Sigmoid colon (tissue), 6 donors: ENCODE measurements at regions not wholly inside any gene's neighbourhood (a gene's known extent, or its start where the extent isn't known, plus 50 kb on each side); places are given as distances from the start of the nearest gene placed in this dataset.

Experiments used
- DNase-seq: peaks from one replicate; pipeline ENCODE4 v3.0.0-alpha.2; 2019
- H3K27ac ChIP-seq, 4 donors: fragments of 200-600 bp; sonication (generic); one replicate each; pipeline ENCODE4 v1.5.1; 2016 to 2019; ENCODE audit warnings: mild to moderate bottlenecking in 1 of 4
- H3K27me3 ChIP-seq, 3 donors: fragments of 200-600 bp; sonication (generic); one replicate each; pipeline ENCODE4 v1.5.1; 2019; ENCODE audit warnings: mild to moderate bottlenecking in 1 of 3
- H3K36me3 ChIP-seq, 4 donors: fragments of 200-600 bp; sonication (generic); one replicate each; pipeline ENCODE4 v1.5.1; 2016 to 2019
- H3K4me1 ChIP-seq, 4 donors: fragments of 200-600 bp; sonication (generic); one replicate each; pipeline ENCODE4 v1.5.1; 2017 to 2019
- H3K4me3 ChIP-seq, 4 donors: fragments of 200-600 bp; sonication (generic); one replicate each; pipeline ENCODE4 v1.5.1; 2017 to 2019; ENCODE audit warnings: mild to moderate bottlenecking in 2 of 4, moderate library complexity in 1 of 4
- H3K9me3 ChIP-seq, 4 donors: fragments of 200-600 bp in 3 of 4; sonication (generic) in 3 of 4; one replicate each; pipeline versions ENCODE4 v1.5.1 to v1.6.1; 2013 to 2019
- EP300 ChIP-seq, 4 donors: sonication (generic); formaldehyde crosslinking; IDR thresholded peaks; one replicate each; pipeline ENCODE4 v1.6.1; 2017; ENCODE audit warnings: antibody characterized with exemption in 4 of 4
- POLR2A ChIP-seq, 2 donors: fragments of 450-650 bp; IDR thresholded peaks; one replicate each; pipeline ENCODE4 v1.6.1; 2016; ENCODE audit warnings: antibody characterized with exemption in 2 of 2, mild to moderate bottlenecking in 2 of 2, moderate library complexity in 2 of 2
- POLR2AphosphoS5 ChIP-seq, 4 donors: sonication (generic); formaldehyde crosslinking; IDR thresholded peaks; one replicate each; pipeline ENCODE4 v1.6.1; 2017; ENCODE audit warnings: antibody characterized with exemption in 4 of 4
- WGBS, 2 donors: extraction: QIAGEN DNeasy Blood & Tissue Kit; methylation state at CpG; one replicate each; pipeline ENCODE4 v1.1.7; 2013; 5-methylcytosine and 5-hydroxymethylcytosine counted together
- intact Hi-C: fragments of 100-400 bp; cut with DNase I; formaldehyde crosslinking; loops from one replicate; pipeline ENCODE4 v1.15.1; 2023
- TF ChIP-seq, protein P1 (sequence below), 4 experiments: fragments of 450-650 bp in 3 of 4; fragments of 200-600 bp in 1 of 4; IDR thresholded peaks; one replicate each; pipeline ENCODE4 v1.5.1; 2016 to 2019; ENCODE audit warnings: antibody characterized with exemption in 4 of 4, mild to moderate bottlenecking in 3 of 4, moderate library complexity in 2 of 4
- donor health status: healthy with polysubstance abuse.
- donor health status: healthy.

DNA sequence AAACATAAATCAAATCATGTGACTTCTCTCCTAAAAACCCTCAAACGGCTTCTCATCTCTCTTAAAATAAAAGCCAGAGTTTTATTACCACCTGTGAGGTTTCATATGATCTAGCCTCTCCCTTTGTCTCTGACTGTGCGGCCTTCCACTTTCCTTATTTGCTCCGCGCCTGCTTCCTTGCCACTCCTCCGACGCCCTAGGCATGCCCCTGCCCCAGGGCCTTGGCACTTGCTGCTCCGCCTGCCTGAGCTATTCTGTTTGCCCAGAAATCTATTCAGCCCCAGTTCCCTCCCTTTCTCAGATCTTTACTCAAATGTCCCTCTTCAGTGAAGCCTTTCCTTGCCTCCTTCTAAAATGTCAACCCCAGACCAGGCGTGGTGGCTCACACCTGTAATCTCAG is 57.5 kb upstream of the DISP3 start:
- DNase-seq = no peak
- intact Hi-C loops = no loop called here

DNA sequence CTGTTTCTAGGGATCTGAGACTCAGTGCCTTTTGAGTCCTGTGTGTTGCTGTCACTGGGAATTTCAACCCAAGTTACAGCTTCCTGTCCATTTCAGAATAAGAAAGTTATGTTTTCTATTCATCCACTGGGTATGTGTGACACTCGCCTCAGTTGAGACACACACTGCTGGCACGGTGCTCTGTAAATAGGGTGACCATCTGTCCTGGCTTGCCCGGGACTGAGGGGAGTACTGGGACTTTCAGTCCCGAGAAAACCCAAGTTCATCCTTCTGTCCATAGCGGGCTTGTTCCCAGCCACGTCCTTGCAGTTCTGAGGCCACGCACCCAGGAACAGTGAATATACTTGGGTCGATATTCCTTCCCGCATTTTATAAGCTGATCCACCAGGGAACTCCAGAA is 56.3 kb upstream of the DISP3 start:
- Histone ChIP-seq H3K4me3 (no peak overlapping the region), H3K9me3 (no peaks in the 10 kb centered on the region), H3K4me1 (no peaks in the 10 kb centered on the region), H3K36me3 (no peaks in the 10 kb centered on the region), H3K27ac (no peak overlapping the region), H3K27me3 (peaks cover 0 to 6% (median 0%) of the 10 kb centered on the region in 3 donors)
- DNase-seq = no peak
- 71 to 82% methylated on average over 9 of the region's 9 CpGs for WGBS, 2 donors
- TF ChIP-seq EP300 (IDR thresholded peaks at IDR 0.05) (no peak), POLR2A (IDR thresholded peaks at IDR 0.05) (no peak), POLR2AphosphoS5 (IDR thresholded peaks at IDR 0.05) (no peak)
- TF ChIP-seq, protein P1, sequence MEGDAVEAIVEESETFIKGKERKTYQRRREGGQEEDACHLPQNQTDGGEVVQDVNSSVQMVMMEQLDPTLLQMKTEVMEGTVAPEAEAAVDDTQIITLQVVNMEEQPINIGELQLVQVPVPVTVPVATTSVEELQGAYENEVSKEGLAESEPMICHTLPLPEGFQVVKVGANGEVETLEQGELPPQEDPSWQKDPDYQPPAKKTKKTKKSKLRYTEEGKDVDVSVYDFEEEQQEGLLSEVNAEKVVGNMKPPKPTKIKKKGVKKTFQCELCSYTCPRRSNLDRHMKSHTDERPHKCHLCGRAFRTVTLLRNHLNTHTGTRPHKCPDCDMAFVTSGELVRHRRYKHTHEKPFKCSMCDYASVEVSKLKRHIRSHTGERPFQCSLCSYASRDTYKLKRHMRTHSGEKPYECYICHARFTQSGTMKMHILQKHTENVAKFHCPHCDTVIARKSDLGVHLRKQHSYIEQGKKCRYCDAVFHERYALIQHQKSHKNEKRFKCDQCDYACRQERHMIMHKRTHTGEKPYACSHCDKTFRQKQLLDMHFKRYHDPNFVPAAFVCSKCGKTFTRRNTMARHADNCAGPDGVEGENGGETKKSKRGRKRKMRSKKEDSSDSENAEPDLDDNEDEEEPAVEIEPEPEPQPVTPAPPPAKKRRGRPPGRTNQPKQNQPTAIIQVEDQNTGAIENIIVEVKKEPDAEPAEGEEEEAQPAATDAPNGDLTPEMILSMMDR (IDR thresholded peaks at IDR 0.05) = no peak
- intact Hi-C loops = no loop called here

More for the DNA sequence above, 57.5 kb upstream of the DISP3 start:
- Histone ChIP-seq H3K36me3 (no peaks in the 10 kb centered on the region), H3K27me3 (peaks cover 0 to 18% (median 0%) of the 10 kb centered on the region in 3 donors), H3K27ac (no peak overlapping the region), H3K9me3 (no peaks in the 10 kb centered on the region), H3K4me1 (no peaks in the 10 kb centered on the region), H3K4me3 (no peak overlapping the region)
- TF ChIP-seq EP300 (IDR thresholded peaks at IDR 0.05) (no peak), POLR2AphosphoS5 (IDR thresholded peaks at IDR 0.05) (no peak), POLR2A (IDR thresholded peaks at IDR 0.05) (no peak)
- TF ChIP-seq, protein P1 (IDR thresholded peaks at IDR 0.05) = no peak
- 71 to 79% methylated on average over 8 of the region's 8 CpGs for WGBS, 2 donors

DNA sequence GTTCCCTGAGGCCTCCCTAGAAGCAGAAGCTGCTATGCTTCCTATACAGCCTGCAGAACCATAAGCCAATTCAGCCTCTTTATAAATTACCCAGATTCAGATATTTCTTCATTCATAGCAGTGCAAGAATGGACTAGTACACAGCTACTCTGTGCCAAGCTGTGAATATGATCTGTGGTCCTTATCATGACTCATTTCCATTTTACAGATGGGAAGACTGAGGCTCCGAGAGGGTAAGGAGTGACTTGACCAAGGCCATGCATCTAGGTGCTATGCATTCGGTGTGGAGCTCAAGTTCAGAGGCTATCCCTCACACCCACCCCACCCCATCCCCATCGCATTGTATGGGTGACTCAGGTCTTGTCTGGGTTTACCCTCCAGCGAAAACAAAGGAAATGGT is 52.3 kb upstream of the DISP3 start:
- no peak overlapping the region for H3K27ac ChIP-seq
- H3K4me3 ChIP-seq = no peak overlapping the region
- H3K27me3 ChIP-seq = no peaks in the 10 kb centered on the region
- intact Hi-C loops = no loop called here
- no peaks in the 10 kb centered on the region for H3K9me3 ChIP-seq
- WGBS, 2 donors = 85 to 90% methylated on average over 4 of the region's 4 CpGs
- DNase-seq = no peak
- H3K36me3 ChIP-seq = no peaks in the 10 kb centered on the region
- no peak for TF ChIP-seq POLR2AphosphoS5 (IDR thresholded peaks at IDR 0.05)
- no peak for TF ChIP-seq EP300 (IDR thresholded peaks at IDR 0.05)
- TF ChIP-seq POLR2A (IDR thresholded peaks at IDR 0.05) = no peak
- TF ChIP-seq, protein P1 (IDR thresholded peaks at IDR 0.05) = no peak
- H3K4me1 ChIP-seq = no peaks in the 10 kb centered on the region

DNA sequence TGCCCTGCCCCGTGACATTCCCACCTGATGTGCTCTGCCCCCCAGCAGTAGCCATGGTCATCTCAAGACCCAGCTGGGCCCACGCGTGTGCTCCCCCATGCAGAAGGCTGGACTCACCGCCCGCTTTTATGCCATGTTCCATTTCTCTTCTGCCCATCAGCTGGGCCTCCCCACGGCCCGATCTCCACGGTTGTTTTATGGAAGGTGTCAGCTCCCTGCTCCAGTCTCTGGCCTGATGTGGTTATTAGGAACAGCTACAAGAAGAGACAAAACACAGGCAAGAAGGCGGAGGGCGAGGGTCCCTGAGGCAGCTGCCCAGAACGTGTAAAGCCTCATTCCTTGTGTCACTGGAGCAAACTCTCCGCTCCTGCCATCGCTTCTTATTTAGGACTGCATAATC is 50.2 kb upstream of the DISP3 start:
- Histone ChIP-seq H3K36me3 (no peaks in the 10 kb centered on the region), H3K4me3 (no peak overlapping the region), H3K9me3 (no peaks in the 10 kb centered on the region), H3K27me3 (peaks cover 0 to under 1% (median 0%) of the 10 kb centered on the region in 3 donors), H3K4me1 (no peaks in the 10 kb centered on the region), H3K27ac (no peak overlapping the region)
- no peak for DNase-seq
- intact Hi-C loops = no loop called here
- 81 to 83% methylated on average over 13 of the region's 13 CpGs for WGBS, 2 donors
- TF ChIP-seq POLR2AphosphoS5 (IDR thresholded peaks at IDR 0.05) (no peak), POLR2A (IDR thresholded peaks at IDR 0.05) (no peak), EP300 (IDR thresholded peaks at IDR 0.05) (no peak)
- TF ChIP-seq, protein P1 (IDR thresholded peaks at IDR 0.05) = no peak
